ENCODE measurements at regions not wholly inside any gene's neighbourhood (a gene's known extent, or its start where the extent isn't known, plus 50 kb on each side); places are given as distances from the start of the nearest gene placed in this dataset.

DNA sequence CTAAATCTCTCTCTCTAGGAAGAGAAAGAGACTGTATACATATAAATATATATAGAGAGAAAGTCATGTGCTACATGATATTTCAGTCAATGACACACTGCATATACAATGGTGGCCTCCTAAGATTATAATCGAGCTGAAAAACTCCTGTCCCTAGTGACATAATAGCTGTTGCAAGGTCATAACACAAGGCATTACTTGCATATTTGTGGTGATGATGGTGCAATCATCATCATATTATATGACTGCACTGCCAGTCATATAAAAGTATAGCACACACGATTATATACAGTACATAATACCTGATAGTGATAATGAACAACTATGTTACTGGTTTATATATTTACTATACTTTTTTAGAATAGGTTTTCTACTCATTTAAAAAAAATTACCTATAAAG, 316.7 kb downstream of the FGFR2 start:
- TF ChIP-seq, protein P1, sequence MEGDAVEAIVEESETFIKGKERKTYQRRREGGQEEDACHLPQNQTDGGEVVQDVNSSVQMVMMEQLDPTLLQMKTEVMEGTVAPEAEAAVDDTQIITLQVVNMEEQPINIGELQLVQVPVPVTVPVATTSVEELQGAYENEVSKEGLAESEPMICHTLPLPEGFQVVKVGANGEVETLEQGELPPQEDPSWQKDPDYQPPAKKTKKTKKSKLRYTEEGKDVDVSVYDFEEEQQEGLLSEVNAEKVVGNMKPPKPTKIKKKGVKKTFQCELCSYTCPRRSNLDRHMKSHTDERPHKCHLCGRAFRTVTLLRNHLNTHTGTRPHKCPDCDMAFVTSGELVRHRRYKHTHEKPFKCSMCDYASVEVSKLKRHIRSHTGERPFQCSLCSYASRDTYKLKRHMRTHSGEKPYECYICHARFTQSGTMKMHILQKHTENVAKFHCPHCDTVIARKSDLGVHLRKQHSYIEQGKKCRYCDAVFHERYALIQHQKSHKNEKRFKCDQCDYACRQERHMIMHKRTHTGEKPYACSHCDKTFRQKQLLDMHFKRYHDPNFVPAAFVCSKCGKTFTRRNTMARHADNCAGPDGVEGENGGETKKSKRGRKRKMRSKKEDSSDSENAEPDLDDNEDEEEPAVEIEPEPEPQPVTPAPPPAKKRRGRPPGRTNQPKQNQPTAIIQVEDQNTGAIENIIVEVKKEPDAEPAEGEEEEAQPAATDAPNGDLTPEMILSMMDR (IDR thresholded peaks at IDR 0.05; ENCODE audit: low read depth, low read length, missing control alignments): no peak
- no peak for DNase-seq (ENCODE audit: low read depth)
- no peak overlapping the region for H3K4me3 ChIP-seq (ENCODE audit: low read depth, low read length)

DNA sequence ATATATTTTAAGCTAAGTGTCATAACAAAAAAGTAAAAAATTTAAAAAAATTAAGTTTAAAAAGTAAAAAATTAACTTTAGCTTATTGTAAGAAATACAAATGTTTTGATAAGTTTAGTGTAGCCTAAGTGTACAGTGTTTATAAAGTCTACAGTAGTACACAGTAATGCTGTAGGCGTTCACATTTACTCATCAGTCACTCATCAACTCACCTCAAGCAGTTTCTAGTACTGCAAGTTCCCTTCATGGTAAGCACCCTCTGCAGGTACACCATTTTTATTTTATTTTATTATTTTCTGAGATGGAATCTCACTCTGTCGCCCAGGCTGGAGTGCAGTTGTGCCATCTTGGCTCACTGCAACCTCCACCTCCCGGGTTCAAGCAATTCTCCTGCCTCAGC, 316.0 kb downstream of the FGFR2 start:
- DNase-seq (ENCODE audit: low read depth): no peak
- TF ChIP-seq, protein P1 (IDR thresholded peaks at IDR 0.05; ENCODE audit: low read depth, low read length, missing control alignments): no peak
- no peak overlapping the region for H3K4me3 ChIP-seq (ENCODE audit: low read depth, low read length)

DNA sequence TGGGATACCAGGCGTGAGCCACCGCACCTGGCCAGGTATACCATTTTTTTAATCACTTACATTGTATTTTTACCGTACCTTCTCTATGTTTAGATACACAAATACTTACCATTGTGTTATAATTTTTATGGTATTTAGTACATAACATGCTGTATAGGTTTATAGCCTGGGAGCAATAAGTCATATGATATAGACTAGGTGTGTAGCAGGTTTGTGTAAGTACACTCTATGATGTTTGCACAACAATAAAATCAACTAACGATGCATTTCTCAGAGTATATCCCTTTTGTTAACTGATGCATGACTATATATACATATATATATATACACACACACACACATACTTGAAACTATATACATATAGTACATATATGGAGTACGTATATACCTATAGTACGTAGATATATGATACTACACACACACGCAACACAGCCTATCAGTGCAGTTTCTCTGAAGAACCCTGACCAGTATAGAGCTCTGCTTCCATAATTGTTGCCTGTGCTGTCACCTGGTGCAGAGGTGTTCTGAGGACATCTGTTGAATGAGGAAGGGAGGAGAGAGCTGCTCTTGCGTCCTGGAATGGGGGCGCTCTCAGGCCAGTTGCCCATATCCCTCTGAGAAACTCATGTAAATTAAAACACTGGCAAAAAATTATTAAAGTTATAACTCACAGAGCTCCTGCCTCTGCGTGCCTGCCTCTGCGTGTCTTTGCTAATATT, 315.3 kb downstream of the FGFR2 start:
- TF ChIP-seq, protein P1 (IDR thresholded peaks at IDR 0.05; ENCODE audit: low read depth, low read length, missing control alignments): no peak
- no peak for DNase-seq (ENCODE audit: low read depth)
- H3K4me3 ChIP-seq (ENCODE audit: low read depth, low read length): no peak overlapping the region

DNA sequence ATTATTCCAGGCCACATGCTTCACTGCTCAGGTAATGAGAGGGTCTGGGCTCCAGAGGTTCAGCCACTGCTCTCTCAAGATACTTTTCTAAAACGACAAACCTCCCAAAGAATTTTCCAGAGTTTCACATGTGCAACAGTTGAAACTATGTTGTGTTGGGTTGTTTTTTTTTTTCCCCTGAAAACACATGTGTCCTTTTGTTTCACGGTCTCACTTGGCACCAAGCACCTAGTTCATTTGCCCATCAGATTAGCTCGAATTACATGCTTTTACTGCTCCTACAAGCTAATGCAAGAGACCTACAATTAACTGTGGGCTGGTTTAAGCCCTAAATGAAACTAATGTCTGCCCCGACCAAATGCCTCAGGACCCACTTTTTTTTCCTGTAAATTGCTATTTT, 313.3 kb downstream of the FGFR2 start:
- H3K4me3 ChIP-seq (ENCODE audit: low read depth, low read length): no peak overlapping the region
- DNase-seq (ENCODE audit: low read depth): no peak
- TF ChIP-seq, protein P1 (IDR thresholded peaks at IDR 0.05; ENCODE audit: low read depth, low read length, missing control alignments): no peak

DNA sequence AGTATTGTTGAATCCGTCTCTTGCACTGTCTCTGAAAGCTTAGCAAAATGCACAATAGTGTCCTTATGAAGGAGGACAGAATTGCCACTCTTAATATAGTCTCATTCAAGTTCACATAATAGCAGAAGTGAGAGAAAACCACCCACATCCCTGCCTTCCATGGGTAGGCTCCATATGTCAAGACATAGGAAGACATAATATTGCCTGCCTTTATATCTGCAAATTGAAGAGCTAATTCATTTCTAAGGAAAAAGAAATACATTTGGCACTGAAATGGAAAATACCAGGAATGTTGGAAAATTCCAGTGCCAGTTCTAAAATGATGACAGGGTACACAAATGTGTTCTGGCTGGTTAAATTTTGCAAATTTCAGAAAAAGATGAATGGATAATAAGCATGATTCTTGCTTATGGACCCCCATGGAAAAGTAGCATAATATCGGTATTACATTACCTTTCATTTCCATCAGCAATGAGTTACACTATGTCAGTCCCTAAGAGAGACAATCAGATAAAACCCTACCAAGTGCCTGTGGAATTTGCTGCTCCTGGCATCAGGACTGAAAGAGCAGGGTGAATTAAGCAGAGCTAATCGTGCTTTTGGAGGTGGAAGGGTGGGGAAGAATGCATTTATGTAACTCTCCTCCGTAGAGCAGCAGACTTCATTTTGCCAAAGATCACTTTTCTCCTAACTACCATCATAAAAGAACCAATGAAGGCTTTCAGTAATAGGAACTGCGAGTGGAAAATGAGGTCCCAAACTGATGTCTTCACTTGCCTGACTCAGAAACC, 312.6 kb downstream of the FGFR2 start:
- no peak for DNase-seq (ENCODE audit: low read depth)
- H3K4me3 ChIP-seq (ENCODE audit: low read depth, low read length): no peak overlapping the region
- TF ChIP-seq, protein P1 (IDR thresholded peaks at IDR 0.05; ENCODE audit: low read depth, low read length, missing control alignments): no peak

DNA sequence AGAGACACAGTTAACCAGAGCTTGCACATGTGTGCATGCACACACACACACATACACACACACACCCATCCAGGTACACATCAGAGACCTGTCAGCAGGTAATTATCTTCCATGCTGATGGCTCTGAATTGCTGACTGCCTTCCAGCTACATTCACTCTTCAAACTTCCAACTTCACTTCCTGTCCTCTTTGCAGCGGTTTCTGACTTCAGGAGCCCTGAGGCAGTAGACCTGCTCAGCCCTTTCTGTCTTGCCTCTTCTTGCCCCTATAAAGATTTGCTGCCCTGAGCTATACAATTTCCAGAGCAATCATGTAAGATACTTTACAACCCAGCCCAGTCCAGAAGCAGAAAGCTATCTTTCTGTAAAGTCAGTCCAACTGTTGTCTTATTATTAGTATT, 310.2 kb downstream of the FGFR2 start:
- TF ChIP-seq, protein P1 (IDR thresholded peaks at IDR 0.05; ENCODE audit: low read depth, low read length, missing control alignments): no peak
- H3K4me3 ChIP-seq (ENCODE audit: low read depth, low read length): no peak overlapping the region
- no peak for DNase-seq (ENCODE audit: low read depth)
